Lung (tissue), 11 donors: ENCODE measurements at regions not wholly inside any gene's neighbourhood (a gene's known extent, or its start where the extent isn't known, plus 50 kb on each side); places are given as distances from the start of the nearest gene placed in this dataset.

Experiments used
- ATAC-seq: fragments of 200-7000 bp; cut with Tn5 transposase; one replicate; pipeline ENCODE4 v1.9.1; 2020; ENCODE audit warnings: moderate number of reproducible peaks; ENCODE audit not compliant: insufficient read depth, low FRiP score
- DNase-seq, 3 donors: peaks; one replicate each; pipeline ENCODE4 v3.0.0-alpha.2; 2013 to 2017
- H3K27ac ChIP-seq, 2 donors: one replicate each; pipeline ENCODE4 v1.5.1; 2013; ENCODE audit warnings: mild to moderate bottlenecking in 2 of 2, moderate library complexity in 2 of 2, control low read depth in 1 of 2, inconsistent platforms in 1 of 2, low read depth in 1 of 2, low read length in 1 of 2
- H3K27me3 ChIP-seq, 3 donors: one replicate each; pipeline ENCODE4 v1.5.1; 2013; ENCODE audit warnings: low read length in 2 of 3; ENCODE audit not compliant: control insufficient read depth in 3 of 3, insufficient read depth in 3 of 3
- H3K36me3 ChIP-seq, 4 donors: one replicate each; pipeline ENCODE4 v1.5.1; 2013; ENCODE audit warnings: low read length in 4 of 4, mild to moderate bottlenecking in 1 of 4, moderate library complexity in 1 of 4; ENCODE audit not compliant: control insufficient read depth in 4 of 4, insufficient read depth in 4 of 4
- H3K4me1 ChIP-seq, 5 donors: one replicate each; pipeline ENCODE4 v1.5.1; 2013; ENCODE audit warnings: low read length in 5 of 5, mild to moderate bottlenecking in 2 of 5, moderate library complexity in 1 of 5; ENCODE audit not compliant: control insufficient read depth in 5 of 5, insufficient read depth in 5 of 5
- H3K4me3 ChIP-seq: one replicate; pipeline ENCODE4 v1.5.1; 2013; ENCODE audit warnings: mild to moderate bottlenecking, control low read depth, moderate library complexity
- H3K9ac ChIP-seq, 2 donors: one replicate each; pipeline ENCODE4 v1.5.1; 2013; ENCODE audit warnings: low read length in 2 of 2, control low read depth in 1 of 2; ENCODE audit not compliant: insufficient read depth in 1 of 2
- H3K9me3 ChIP-seq, 4 donors: one replicate each; pipeline ENCODE4 v1.5.1; 2013; ENCODE audit warnings: low read length in 3 of 4, mild to moderate bottlenecking in 1 of 4, moderate library complexity in 1 of 4; ENCODE audit not compliant: control insufficient read depth in 4 of 4, insufficient read depth in 3 of 4
- CTCF ChIP-seq: IDR thresholded peaks from 2 replicates; pipeline ENCODE4 v1.5.1; 2012; ENCODE audit warnings: mild to moderate bottlenecking; ENCODE audit errors: control extremely low read depth, extremely low read depth
- WGBS, 2 donors: extraction: QIAGEN DNeasy Blood & Tissue Kit; methylation state at CpG; one replicate each; pipeline ENCODE4 v1.1.7; 2013; 5-methylcytosine and 5-hydroxymethylcytosine counted together
- donor health status: control.
- donor health status: control.
- donor health status: Bipolar disorder and iron deficiency.
- donor health status: healthy.
- donor health status: DM: yes; HTN: yes; CAD: no.

- TF ChIP-seq CTCF: no peak
- DNase-seq: no peak
- no peaks in the 10 kb centered on the region for H3K36me3 ChIP-seq
- H3K27ac ChIP-seq: no peak overlapping the region
- peaks cover 0 to 3% (median 0%) of the 10 kb centered on the region in 5 donors for H3K4me1 ChIP-seq
- ATAC-seq: no peak
- no peak overlapping the region for H3K9ac ChIP-seq
- no peaks in the 10 kb centered on the region for H3K27me3 ChIP-seq
- H3K4me3 ChIP-seq: no peak overlapping the region
- peaks cover 0 to 2% (median under 1%) of the 10 kb centered on the region in 4 donors for H3K9me3 ChIP-seq
- 90 to 96% methylated on average over 2 of the region's 2 CpGs for WGBS, 2 donors
Observed at GRCh38 chr4:10984815-10985214, 300.2 kb upstream of the CLNK start.

- WGBS, 2 donors: 48 to 76% methylated on average over 9 of the region's 9 CpGs
- peaks cover 0 to 3% (median 0%) of the 10 kb centered on the region in 5 donors for H3K4me1 ChIP-seq
- TF ChIP-seq CTCF: no peak
- H3K9me3 ChIP-seq: peaks cover 0 to 2% (median under 1%) of the 10 kb centered on the region in 4 donors
- no peaks in the 10 kb centered on the region for H3K27me3 ChIP-seq
- DNase-seq (no peak), ATAC-seq (no peak)
- no peak overlapping the region for H3K9ac ChIP-seq
- H3K4me3 ChIP-seq: no peak overlapping the region
- no peak overlapping the region for H3K27ac ChIP-seq
- H3K36me3 ChIP-seq: no peaks in the 10 kb centered on the region
Observed at GRCh38 chr4:10983885-10984640, 299.5 kb upstream of the CLNK start.

- Histone ChIP-seq H3K27ac (no peak overlapping the region), H3K9me3 (peaks cover 0 to 2% (median under 1%) of the 10 kb centered on the region in 4 donors), H3K36me3 (no peaks in the 10 kb centered on the region), H3K4me3 (no peak overlapping the region), H3K27me3 (no peaks in the 10 kb centered on the region), H3K9ac (no peak overlapping the region), H3K4me1 (peaks cover 0 to 3% (median 0%) of the 10 kb centered on the region in 5 donors)
- DNase-seq (peak in 2 of 3 donors; percentile 32), ATAC-seq (no peak)
- no peak for TF ChIP-seq CTCF
- 46 to 54% methylated on average over 2 of the region's 2 CpGs for WGBS, 2 donors
Observed at GRCh38 chr4:10983268-10983667, 298.7 kb upstream of the CLNK start.
